ENCODE measurements at regions not wholly inside any gene's neighbourhood (a gene's known extent, or its start where the extent isn't known, plus 50 kb on each side); places are given as distances from the start of the nearest gene placed in this dataset. TPM values are rescaled to one million over a fixed set of nuclear protein-coding genes. Genes with fewer than 3 reads are reported as not detected.

DNA sequence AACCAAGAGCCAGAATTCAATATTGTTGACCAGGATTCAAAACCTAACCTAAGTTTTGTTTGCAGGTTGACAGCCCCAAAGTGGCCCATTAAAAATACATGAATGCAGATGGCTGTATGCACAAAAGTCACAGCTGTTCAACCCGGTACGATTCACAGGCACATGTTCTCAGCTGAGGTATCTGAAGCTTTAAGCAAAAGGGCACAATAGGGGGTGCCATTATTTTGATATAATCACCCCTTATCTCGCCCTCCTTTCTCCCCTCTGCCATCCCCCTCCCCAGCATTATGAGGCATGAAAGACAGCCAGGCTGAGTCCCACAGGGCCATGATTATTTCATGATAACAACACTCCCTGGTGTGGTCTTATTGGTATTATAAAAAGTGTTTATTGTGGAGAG is 264.9 kb downstream of the EBLN2 start:
- TF ChIP-seq, protein P1, sequence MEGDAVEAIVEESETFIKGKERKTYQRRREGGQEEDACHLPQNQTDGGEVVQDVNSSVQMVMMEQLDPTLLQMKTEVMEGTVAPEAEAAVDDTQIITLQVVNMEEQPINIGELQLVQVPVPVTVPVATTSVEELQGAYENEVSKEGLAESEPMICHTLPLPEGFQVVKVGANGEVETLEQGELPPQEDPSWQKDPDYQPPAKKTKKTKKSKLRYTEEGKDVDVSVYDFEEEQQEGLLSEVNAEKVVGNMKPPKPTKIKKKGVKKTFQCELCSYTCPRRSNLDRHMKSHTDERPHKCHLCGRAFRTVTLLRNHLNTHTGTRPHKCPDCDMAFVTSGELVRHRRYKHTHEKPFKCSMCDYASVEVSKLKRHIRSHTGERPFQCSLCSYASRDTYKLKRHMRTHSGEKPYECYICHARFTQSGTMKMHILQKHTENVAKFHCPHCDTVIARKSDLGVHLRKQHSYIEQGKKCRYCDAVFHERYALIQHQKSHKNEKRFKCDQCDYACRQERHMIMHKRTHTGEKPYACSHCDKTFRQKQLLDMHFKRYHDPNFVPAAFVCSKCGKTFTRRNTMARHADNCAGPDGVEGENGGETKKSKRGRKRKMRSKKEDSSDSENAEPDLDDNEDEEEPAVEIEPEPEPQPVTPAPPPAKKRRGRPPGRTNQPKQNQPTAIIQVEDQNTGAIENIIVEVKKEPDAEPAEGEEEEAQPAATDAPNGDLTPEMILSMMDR (IDR thresholded peaks at IDR 0.05): no peak
- no peak for TF ChIP-seq POLR2A (IDR thresholded peaks at IDR 0.05)
- no peak overlapping the region for H3K27ac ChIP-seq
- no peaks in the 10 kb centered on the region for H3K27me3 ChIP-seq
- WGBS, 2 donors: 23 to 41% methylated on average over 3 of the region's 3 CpGs
- no peak for DNase-seq
- H3K9me3 ChIP-seq: peaks cover 0 to 4% (median 0%) of the 10 kb centered on the region in 3 donors
- no peak overlapping the region for H3K4me3 ChIP-seq
- no peaks in the 10 kb centered on the region for H3K36me3 ChIP-seq (replicated peaks in 1 of 2; ENCODE audit: insufficient read depth in 1 of 2, low read depth in 2 of 2)
- intact Hi-C loops (cut with DNase I): no loop called here
- ATAC-seq: no peak
- no peaks in the 10 kb centered on the region for H3K4me1 ChIP-seq

DNA sequence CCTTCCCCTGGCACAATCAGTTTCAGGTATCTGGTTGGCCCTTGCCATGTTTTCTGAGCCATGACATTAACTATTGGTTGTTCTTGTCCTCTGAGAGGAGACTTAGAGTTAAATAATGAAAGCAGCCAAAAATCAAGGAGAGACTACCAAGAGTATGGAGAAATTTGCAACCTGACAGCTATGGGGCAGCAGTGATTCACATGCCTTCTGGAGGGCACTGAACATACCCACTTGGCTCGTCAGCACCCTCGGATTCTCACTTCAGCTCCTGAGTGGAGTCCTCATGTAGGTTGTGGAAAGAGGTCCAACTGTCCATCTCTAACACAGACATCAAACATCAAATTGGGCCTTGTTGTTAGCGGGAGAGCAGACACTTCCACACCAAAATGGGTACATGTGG is 265.6 kb downstream of the EBLN2 start:
- intact Hi-C loops (cut with DNase I): no loop called here
- ATAC-seq (no peak), DNase-seq (no peak)
- 80 to 92% methylated on average over 3 of the region's 3 CpGs for WGBS, 2 donors
- Histone ChIP-seq H3K36me3 (replicated peaks in 1 of 2; ENCODE audit: insufficient read depth in 1 of 2, low read depth in 2 of 2) (no peaks in the 10 kb centered on the region), H3K27me3 (no peaks in the 10 kb centered on the region), H3K27ac (no peak overlapping the region), H3K4me1 (no peaks in the 10 kb centered on the region), H3K9me3 (peaks cover 0 to 4% (median 0%) of the 10 kb centered on the region in 3 donors), H3K4me3 (no peak overlapping the region)
- TF ChIP-seq POLR2A (IDR thresholded peaks at IDR 0.05): no peak
- TF ChIP-seq, protein P1 (IDR thresholded peaks at IDR 0.05): no peak

Small RNA genes lying in the stretch of these regions (small RNA-seq; reads per million reads assigned to genes)
- not detected for gene RNU6-1270P

All from body of pancreas (tissue), 4 donors.